Endodermal cell (in vitro differentiated cells): ENCODE measurements at regions not wholly inside any gene's neighbourhood (a gene's known extent, or its start where the extent isn't known, plus 50 kb on each side); places are given as distances from the start of the nearest gene placed in this dataset.

Source experiments
- DNase-seq: peaks from one replicate; pipeline ENCODE4 v3.0.0-alpha.2; 2017
- H3K27ac ChIP-seq: 2 replicates; pipeline ENCODE4 v1.5.1; 2013; ENCODE audit warnings: mild to moderate bottlenecking, low read depth, low read length, moderate library complexity
- H3K27me3 ChIP-seq: 2 replicates; pipeline ENCODE4 v1.6.1; 2013; ENCODE audit warnings: mild to moderate bottlenecking, low read length, moderate library complexity; ENCODE audit not compliant: insufficient read depth, control insufficient read depth, poor library complexity, severe bottlenecking
- H3K36me3 ChIP-seq: 2 replicates; pipeline ENCODE4 v1.7.0; 2013; ENCODE audit warnings: mild to moderate bottlenecking, low read length, moderate library complexity; ENCODE audit not compliant: control insufficient read depth, insufficient read depth
- H3K4me1 ChIP-seq: one replicate; pipeline ENCODE4 v1.7.0; 2013; ENCODE audit warnings: low read length; ENCODE audit not compliant: control insufficient read depth, insufficient read depth
- H3K4me3 ChIP-seq: 2 replicates; pipeline ENCODE4 v1.5.1; 2013; ENCODE audit warnings: mild to moderate bottlenecking, low read length, moderate library complexity
- H3K9ac ChIP-seq: 2 replicates; pipeline ENCODE4 v1.6.1; 2013; ENCODE audit warnings: mild to moderate bottlenecking, low read length, moderate library complexity; ENCODE audit not compliant: poor library complexity, severe bottlenecking; ENCODE audit errors: extremely low read depth
- H3K9me3 ChIP-seq: 2 replicates; pipeline ENCODE4 v1.6.1; 2013; ENCODE audit warnings: mild to moderate bottlenecking, low read length, moderate library complexity; ENCODE audit not compliant: control insufficient read depth
- H3K27ac Mint-ChIP-seq: 2 replicates; pipeline ENCODE4 v1.8.0; 2020; ENCODE audit warnings: mixed read lengths
- H3K27me3 Mint-ChIP-seq: 2 replicates; pipeline ENCODE4 v1.8.0; 2021; ENCODE audit warnings: mild to moderate bottlenecking, mixed read lengths; ENCODE audit not compliant: insufficient read depth
- H3K36me3 Mint-ChIP-seq: 2 replicates; pipeline ENCODE4 v1.8.0; 2020; ENCODE audit warnings: low read depth, mixed read lengths
- H3K4me1 Mint-ChIP-seq: 2 replicates; pipeline ENCODE4 v1.8.0; 2020; ENCODE audit warnings: mixed read lengths
- H3K4me3 Mint-ChIP-seq: 2 replicates; pipeline ENCODE4 v1.8.0; 2020; ENCODE audit warnings: mild to moderate bottlenecking, moderate library complexity, mixed read lengths
- H3K9me3 Mint-ChIP-seq: 2 replicates; pipeline ENCODE4 v1.8.0; 2020; ENCODE audit warnings: mild to moderate bottlenecking, mixed read lengths
- CTCF ChIP-seq: fragments of 200-600 bp; sonication (generic); conservative IDR thresholded peaks from 2 replicates; pipeline ENCODE4 v1.5.0; 2021; ENCODE audit warnings: antibody characterized with exemption, mild to moderate bottlenecking
- WGBS, 2 experiments: methylation state at CpG; one replicate each; pipeline versions ENCODE4 v1.1.5 to v1.1.7; 2013; ENCODE audit warnings: missing lambda C conversion rate in 2 of 2, mixed read lengths in 1 of 2; ENCODE audit not compliant: insufficient coverage in 1 of 2, insufficient read length in 1 of 2; 5-methylcytosine and 5-hydroxymethylcytosine counted together

- Histone ChIP-seq H3K9ac (no peak overlapping the region), H3K4me3 (no peak overlapping the region), H3K4me1 (no peaks in the 10 kb centered on the region), H3K36me3 (no peaks in the 10 kb centered on the region), H3K27me3 (no peaks in the 10 kb centered on the region), H3K27ac (no peak overlapping the region), H3K9me3 (peaks cover 12% of the 10 kb centered on the region)
- Mint-ChIP-seq H3K4me3 (no peak overlapping the region), H3K27me3 (no peaks in the 10 kb centered on the region), H3K9me3 (peaks cover 23% of the 10 kb centered on the region), H3K27ac (no peak overlapping the region), H3K4me1 (peaks cover 23% of the 10 kb centered on the region), H3K36me3 (no peaks in the 10 kb centered on the region)
- 86 to 97% methylated on average over 1 to 2 of the region's 2 CpGs for WGBS, 2 experiments
- no peak for DNase-seq
- TF ChIP-seq CTCF, result no peak
Measured at GRCh38 chr1:187837787-187838186, 1009.0 kb downstream of the PLA2G4A start.

GRCh38 chr1:187838335-187839293 lies 1009.9 kb downstream of the PLA2G4A start:
- no peak for DNase-seq
- Histone ChIP-seq H3K36me3 (no peaks in the 10 kb centered on the region), H3K4me1 (no peaks in the 10 kb centered on the region), H3K9me3 (peaks cover 19% of the 10 kb centered on the region), H3K9ac (no peak overlapping the region), H3K4me3 (peak overlapping the region; percentile 10), H3K27ac (no peak overlapping the region), H3K27me3 (no peaks in the 10 kb centered on the region)
- Mint-ChIP-seq H3K27ac (peak overlapping the region; percentile 4), H3K9me3 (peaks cover 29% of the 10 kb centered on the region), H3K4me3 (no peak overlapping the region), H3K27me3 (no peaks in the 10 kb centered on the region), H3K36me3 (no peaks in the 10 kb centered on the region), H3K4me1 (peaks cover 23% of the 10 kb centered on the region)
- WGBS, 2 experiments, result 70 to 77% methylated on average over 3 to 6 of the region's 7 CpGs
- no peak for TF ChIP-seq CTCF

GRCh38 chr1:187839873-187840272 lies 1011.1 kb downstream of the PLA2G4A start:
- H3K9me3 Mint-ChIP-seq, result peaks cover 28% of the 10 kb centered on the region
- H3K27me3 Mint-ChIP-seq, result no peaks in the 10 kb centered on the region
- H3K9me3 ChIP-seq, result peaks cover 29% of the 10 kb centered on the region
- H3K27ac Mint-ChIP-seq, result no peak overlapping the region
- H3K4me1 ChIP-seq, result no peaks in the 10 kb centered on the region
- H3K27ac ChIP-seq, result no peak overlapping the region
- whole genome bisulfite sequencing, 2 experiments, result 88 to 89% methylated on average over 1 to 2 of the region's 2 CpGs
- no peaks in the 10 kb centered on the region for H3K27me3 ChIP-seq
- H3K9ac ChIP-seq, result no peak overlapping the region
- peaks cover 23% of the 10 kb centered on the region for H3K4me1 Mint-ChIP-seq
- H3K4me3 Mint-ChIP-seq, result no peak overlapping the region
- TF ChIP-seq CTCF, result no peak
- H3K36me3 ChIP-seq, result no peaks in the 10 kb centered on the region
- H3K36me3 Mint-ChIP-seq, result no peaks in the 10 kb centered on the region
- no peak for DNase-seq
- no peak overlapping the region for H3K4me3 ChIP-seq
